Colonic mucosa (tissue), 4 donors: ENCODE measurements at regions not wholly inside any gene's neighbourhood (a gene's known extent, or its start where the extent isn't known, plus 50 kb on each side); places are given as distances from the start of the nearest gene placed in this dataset.

ENCODE experiments used
- DNase-seq: peaks from one replicate; pipeline ENCODE4 v3.0.0-alpha.2; 2020
- H3K27ac ChIP-seq: fragments of 200-600 bp; one replicate; pipeline ENCODE4 v1.8.0; 2021
- H3K27me3 ChIP-seq: fragments of 200-600 bp; one replicate; pipeline ENCODE4 v1.8.0; 2021
- H3K36me3 ChIP-seq: fragments of 200-600 bp; one replicate; pipeline ENCODE4 v1.8.0; 2021
- H3K4me1 ChIP-seq: fragments of 200-600 bp; one replicate; pipeline ENCODE4 v1.8.0; 2021; ENCODE audit warnings: mild to moderate bottlenecking
- H3K4me3 ChIP-seq: fragments of 200-600 bp; one replicate; pipeline ENCODE4 v1.8.0; 2021
- H3K9ac ChIP-seq, 2 donors: one replicate each; pipeline ENCODE4 v1.7.0; 2013; ENCODE audit warnings: control low read depth in 2 of 2, low read depth in 2 of 2, low read length in 2 of 2
- H3K9me3 ChIP-seq: fragments of 200-600 bp; one replicate; pipeline ENCODE4 v1.8.0; 2021
- CTCF ChIP-seq: fragments of 200-600 bp; IDR thresholded peaks from one replicate; pipeline ENCODE4 v1.8.0; 2022; ENCODE audit warnings: antibody characterized with exemption, mild to moderate bottlenecking
- intact Hi-C: fragments of 100-400 bp; cut with DNase I; formaldehyde crosslinking; loops from one replicate; pipeline ENCODE4 v1.14.1; 2022
- donor health status: healthy.
- donor health status: DM: no; HTN: no; CAD: no.
- donor health status: DM: no; HTN: no; CAD: no.

DNA sequence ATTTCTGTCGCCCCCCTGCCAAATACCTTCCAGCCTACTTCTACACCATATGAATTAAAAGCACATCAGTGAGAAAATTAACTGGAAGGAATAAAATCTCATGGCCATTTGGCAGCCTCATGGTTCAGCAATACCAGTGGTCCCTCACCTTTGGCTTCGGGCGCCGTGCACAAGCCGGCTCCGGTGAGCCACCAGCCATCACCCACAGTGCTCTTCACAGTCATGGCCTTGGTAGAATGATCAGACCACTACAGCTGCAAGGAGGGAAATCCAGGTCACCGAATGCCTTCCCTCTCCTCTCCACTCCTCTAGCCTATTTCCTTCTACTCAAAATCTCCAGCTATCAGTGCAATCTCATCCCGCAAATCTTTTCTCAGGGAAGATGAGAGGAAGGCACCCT, 239.1 kb downstream of the C1D start:
- Histone ChIP-seq H3K4me1 (no peaks in the 10 kb centered on the region), H3K9ac (no peak overlapping the region), H3K4me3 (no peak overlapping the region), H3K27ac (no peak overlapping the region), H3K9me3 (no peaks in the 10 kb centered on the region), H3K36me3 (no peaks in the 10 kb centered on the region), H3K27me3 (no peaks in the 10 kb centered on the region)
- intact Hi-C loops: no loop called here
- no peak for TF ChIP-seq CTCF
- DNase-seq: no peak

DNA sequence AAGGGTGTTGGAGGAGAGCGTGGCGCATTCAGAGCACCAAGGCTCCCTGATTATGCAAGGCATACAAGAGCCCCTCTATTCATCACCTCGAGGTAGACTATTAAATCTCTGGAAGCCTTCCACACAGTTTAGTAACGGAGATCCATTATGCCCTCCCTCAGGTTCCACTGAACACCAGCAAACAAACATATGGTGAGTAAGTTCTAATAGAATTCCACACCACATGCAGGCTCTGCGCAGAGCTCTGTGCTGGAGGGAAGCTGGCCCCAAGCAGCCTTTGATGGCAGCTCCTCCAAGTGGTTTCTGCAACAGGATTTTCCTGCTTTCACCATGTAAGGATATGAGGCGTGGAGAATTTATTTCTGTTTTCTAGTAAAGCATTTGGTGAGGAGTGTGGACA, 238.6 kb downstream of the C1D start:
- Histone ChIP-seq H3K27ac (no peak overlapping the region), H3K9ac (no peak overlapping the region), H3K27me3 (no peaks in the 10 kb centered on the region), H3K4me3 (no peak overlapping the region), H3K36me3 (no peaks in the 10 kb centered on the region), H3K9me3 (no peaks in the 10 kb centered on the region), H3K4me1 (no peaks in the 10 kb centered on the region)
- no peak for TF ChIP-seq CTCF
- no peak for DNase-seq
- intact Hi-C loops: no loop called here

GRCh38 chr2:67825476-67825875, 237.3 kb downstream of the C1D start:
- intact Hi-C loops: no loop called here
- no peaks in the 10 kb centered on the region for H3K36me3 ChIP-seq
- no peaks in the 10 kb centered on the region for H3K9me3 ChIP-seq
- DNase-seq: no peak
- H3K9ac ChIP-seq: no peak overlapping the region
- H3K4me1 ChIP-seq: no peaks in the 10 kb centered on the region
- TF ChIP-seq CTCF: no peak
- H3K27ac ChIP-seq: no peak overlapping the region
- no peaks in the 10 kb centered on the region for H3K27me3 ChIP-seq
- H3K4me3 ChIP-seq: no peak overlapping the region

DNA sequence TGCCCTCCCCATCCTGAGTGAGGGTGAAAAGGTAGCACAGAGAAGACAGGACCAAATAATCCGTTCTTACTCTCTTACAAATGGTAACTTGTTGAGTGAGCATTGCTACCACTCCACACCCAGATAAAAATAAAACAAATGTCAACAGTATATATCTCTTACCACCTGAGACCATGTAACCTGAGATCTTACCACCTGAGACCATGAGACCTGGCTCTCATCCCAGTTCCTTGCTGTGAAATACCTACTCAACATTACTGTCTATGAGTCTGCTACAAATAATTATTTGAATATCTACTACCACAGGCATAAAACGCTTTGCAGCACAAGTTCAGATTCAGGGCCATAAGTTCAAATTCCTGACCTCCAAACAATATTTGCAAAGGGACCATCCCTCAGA, 234.7 kb downstream of the C1D start:
- intact Hi-C loops: no loop called here
- no peak for DNase-seq
- Histone ChIP-seq H3K4me1 (no peaks in the 10 kb centered on the region), H3K4me3 (no peak overlapping the region), H3K9me3 (no peaks in the 10 kb centered on the region), H3K36me3 (no peaks in the 10 kb centered on the region), H3K27ac (no peak overlapping the region), H3K27me3 (no peaks in the 10 kb centered on the region), H3K9ac (no peak overlapping the region)
- TF ChIP-seq CTCF: no peak

DNA sequence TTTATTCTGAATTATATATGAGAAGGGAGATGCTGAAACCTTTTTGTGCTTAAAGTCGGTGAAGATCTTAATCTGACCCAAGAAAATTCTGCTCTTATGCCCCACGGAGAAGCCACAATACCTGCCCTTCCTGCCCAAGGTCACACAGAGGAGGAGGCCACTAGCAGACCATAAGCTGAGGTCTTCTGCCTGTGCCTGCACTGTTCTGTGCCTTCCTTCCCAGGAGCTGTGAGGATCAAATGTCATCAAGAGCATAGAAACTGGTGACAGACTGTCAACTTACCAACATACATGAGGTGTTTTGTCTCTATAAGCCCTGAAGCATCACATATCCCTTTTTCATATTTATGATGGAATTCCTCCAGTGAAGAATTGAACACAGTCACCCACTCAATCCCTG, 233.3 kb downstream of the C1D start:
- no peaks in the 10 kb centered on the region for H3K27me3 ChIP-seq
- no peaks in the 10 kb centered on the region for H3K36me3 ChIP-seq
- H3K4me3 ChIP-seq: no peak overlapping the region
- no peak overlapping the region for H3K9ac ChIP-seq
- no peaks in the 10 kb centered on the region for H3K4me1 ChIP-seq
- intact Hi-C loops: no loop called here
- DNase-seq: no peak
- no peak overlapping the region for H3K27ac ChIP-seq
- no peak for TF ChIP-seq CTCF
- no peaks in the 10 kb centered on the region for H3K9me3 ChIP-seq

- H3K9ac ChIP-seq: no peak overlapping the region
- H3K4me1 ChIP-seq: no peaks in the 10 kb centered on the region
- no peak overlapping the region for H3K27ac ChIP-seq
- no peak for TF ChIP-seq CTCF
- no peak for DNase-seq
- no peaks in the 10 kb centered on the region for H3K27me3 ChIP-seq
- no peaks in the 10 kb centered on the region for H3K36me3 ChIP-seq
- intact Hi-C loops: no loop called here
- no peaks in the 10 kb centered on the region for H3K9me3 ChIP-seq
- H3K4me3 ChIP-seq: no peak overlapping the region
These were observed 229.2 kb downstream of the C1D start for GRCh38 chr2:67833632-67834031.
